ENCODE measurements at regions not wholly inside any gene's neighbourhood (a gene's known extent, or its start where the extent isn't known, plus 50 kb on each side); places are given as distances from the start of the nearest gene placed in this dataset.

- no peak for TF ChIP-seq POLR2A (IDR thresholded peaks at IDR 0.05)
- TF ChIP-seq, protein P1, sequence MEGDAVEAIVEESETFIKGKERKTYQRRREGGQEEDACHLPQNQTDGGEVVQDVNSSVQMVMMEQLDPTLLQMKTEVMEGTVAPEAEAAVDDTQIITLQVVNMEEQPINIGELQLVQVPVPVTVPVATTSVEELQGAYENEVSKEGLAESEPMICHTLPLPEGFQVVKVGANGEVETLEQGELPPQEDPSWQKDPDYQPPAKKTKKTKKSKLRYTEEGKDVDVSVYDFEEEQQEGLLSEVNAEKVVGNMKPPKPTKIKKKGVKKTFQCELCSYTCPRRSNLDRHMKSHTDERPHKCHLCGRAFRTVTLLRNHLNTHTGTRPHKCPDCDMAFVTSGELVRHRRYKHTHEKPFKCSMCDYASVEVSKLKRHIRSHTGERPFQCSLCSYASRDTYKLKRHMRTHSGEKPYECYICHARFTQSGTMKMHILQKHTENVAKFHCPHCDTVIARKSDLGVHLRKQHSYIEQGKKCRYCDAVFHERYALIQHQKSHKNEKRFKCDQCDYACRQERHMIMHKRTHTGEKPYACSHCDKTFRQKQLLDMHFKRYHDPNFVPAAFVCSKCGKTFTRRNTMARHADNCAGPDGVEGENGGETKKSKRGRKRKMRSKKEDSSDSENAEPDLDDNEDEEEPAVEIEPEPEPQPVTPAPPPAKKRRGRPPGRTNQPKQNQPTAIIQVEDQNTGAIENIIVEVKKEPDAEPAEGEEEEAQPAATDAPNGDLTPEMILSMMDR (IDR thresholded peaks at IDR 0.05), result no peak
Observed at GRCh38 chr12:89970722-89971121, 262.1 kb upstream of the ATP2B1 start.

All from thyroid gland (tissue), 4 donors.